ENCODE measurements at regions not wholly inside any gene's neighbourhood (a gene's known extent, or its start where the extent isn't known, plus 50 kb on each side); places are given as distances from the start of the nearest gene placed in this dataset.
"Not testable (repeated sequence)": the region's sequence is repeated elsewhere in the genome, so short reads cannot be mapped to it uniquely, and the experiment has no call there.

GRCh38 chr5:92248518-92248917 lies 865.4 kb upstream of the ARRDC3 start:
- ChIA-PET POLR2A (no interaction called here), CTCF (no interaction called here)
- no peak for DNase-seq (ENCODE audit: low read depth, low spot score)
- no peak for TF ChIP-seq CTCF (IDR thresholded peaks at IDR 0.05; ENCODE audit: insufficient read depth, low read length, missing control alignments)
- H3K4me3 ChIP-seq (ENCODE audit: low read depth, low read length) = no peak overlapping the region

GRCh38 chr5:92242170-92242569 lies 859.1 kb upstream of the ARRDC3 start:
- H3K4me3 ChIP-seq (ENCODE audit: low read depth, low read length) = no peak overlapping the region
- ChIA-PET CTCF (no interaction called here), POLR2A (no interaction called here)
- no peak for DNase-seq (ENCODE audit: low read depth, low spot score)
- TF ChIP-seq CTCF (IDR thresholded peaks at IDR 0.05; ENCODE audit: insufficient read depth, low read length, missing control alignments) = no peak

GRCh38 chr5:92237896-92238295 lies 854.8 kb upstream of the ARRDC3 start:
- no peak for DNase-seq (ENCODE audit: low read depth, low spot score)
- no peak overlapping the region for H3K4me3 ChIP-seq (ENCODE audit: low read depth, low read length)
- CTCF ChIA-PET = no interaction called here
- POLR2A ChIA-PET = no interaction called here
- TF ChIP-seq CTCF (IDR thresholded peaks at IDR 0.05; ENCODE audit: insufficient read depth, low read length, missing control alignments) = no peak

- no peak overlapping the region for H3K4me3 ChIP-seq (ENCODE audit: low read depth, low read length)
- ChIA-PET POLR2A (no interaction called here), CTCF (no interaction called here)
- no peak for DNase-seq (ENCODE audit: low read depth, low spot score)
- no peak for TF ChIP-seq CTCF (IDR thresholded peaks at IDR 0.05; ENCODE audit: insufficient read depth, low read length, missing control alignments)
Measured at GRCh38 chr5:92222449-92222848, 839.3 kb upstream of the ARRDC3 start.

GRCh38 chr5:92216852-92217251 lies 833.7 kb upstream of the ARRDC3 start:
- CTCF ChIA-PET; DNase-seq (ENCODE audit: low read depth, low spot score); H3K4me3 ChIP-seq (ENCODE audit: low read depth, low read length); POLR2A ChIA-PET: not testable (repeated sequence)

- no peak for TF ChIP-seq CTCF (IDR thresholded peaks at IDR 0.05; ENCODE audit: insufficient read depth, low read length, missing control alignments)
- POLR2A ChIA-PET = no interaction called here
- CTCF ChIA-PET = no interaction called here
- no peak for DNase-seq (ENCODE audit: low read depth, low spot score)
- no peak overlapping the region for H3K4me3 ChIP-seq (ENCODE audit: low read depth, low read length)
Measured at GRCh38 chr5:92215116-92215515, 832.0 kb upstream of the ARRDC3 start.

GRCh38 chr5:92208265-92208664 lies 825.1 kb upstream of the ARRDC3 start:
- CTCF ChIA-PET = no interaction called here
- TF ChIP-seq CTCF (IDR thresholded peaks at IDR 0.05; ENCODE audit: insufficient read depth, low read length, missing control alignments) = no peak
- H3K4me3 ChIP-seq (ENCODE audit: low read depth, low read length) = no peak overlapping the region
- no peak for DNase-seq (ENCODE audit: low read depth, low spot score)
- POLR2A ChIA-PET = no interaction called here

Measured in AG04449 (cell line).